ENCODE measurements at regions not wholly inside any gene's neighbourhood (a gene's known extent, or its start where the extent isn't known, plus 50 kb on each side); places are given as distances from the start of the nearest gene placed in this dataset.

- TF ChIP-seq MAFK (IDR thresholded peaks at IDR 0.05; ENCODE audit: low read depth, low read length) (no peak), BCL11A (IDR thresholded peaks at IDR 0.05; ENCODE audit: low read depth in 2 of 2, low read length in 2 of 2) (no peak), HDAC2 (IDR thresholded peaks at IDR 0.05; ENCODE audit: borderline replicate concordance in 1 of 2, low read depth in 2 of 2, low read length in 2 of 2) (no peak)
- TF ChIP-seq, protein P1, sequence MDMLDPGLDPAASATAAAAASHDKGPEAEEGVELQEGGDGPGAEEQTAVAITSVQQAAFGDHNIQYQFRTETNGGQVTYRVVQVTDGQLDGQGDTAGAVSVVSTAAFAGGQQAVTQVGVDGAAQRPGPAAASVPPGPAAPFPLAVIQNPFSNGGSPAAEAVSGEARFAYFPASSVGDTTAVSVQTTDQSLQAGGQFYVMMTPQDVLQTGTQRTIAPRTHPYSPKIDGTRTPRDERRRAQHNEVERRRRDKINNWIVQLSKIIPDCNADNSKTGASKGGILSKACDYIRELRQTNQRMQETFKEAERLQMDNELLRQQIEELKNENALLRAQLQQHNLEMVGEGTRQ (IDR thresholded peaks at IDR 0.05; ENCODE audit: low read length), result no peak
- Histone ChIP-seq H3K79me2 (ENCODE audit: control insufficient read depth in 1 of 2, insufficient read depth in 2 of 2, low read length in 2 of 2) (no peaks in the 10 kb centered on the region), H2BK12ac (ENCODE audit: low read depth, low read length) (no peak overlapping the region), H3K14ac (ENCODE audit: insufficient read length) (no peak overlapping the region), H3K4me2 (ENCODE audit: insufficient read depth in 1 of 2, low read depth in 2 of 2, low read length in 2 of 2) (no peak overlapping the region), H3K4me1 (replicated peaks in 1 of 4; ENCODE audit: control insufficient read depth in 3 of 4, insufficient read depth in 4 of 4, low read length in 3 of 4) (0 out of 7 replicates have a peak, but pooled peaks cover 0 to 1% (median 0%) of the 10 kb centered on the region in 4 experiments), H3K18ac (ENCODE audit: extremely low read depth, low read length) (no peak overlapping the region), H3K4ac (replicated peaks; ENCODE audit: insufficient read length, low read depth, low read length) (no peak overlapping the region), H3K9me3 (ENCODE audit: insufficient read depth in 2 of 2, low read depth in 1 of 2, low read length in 1 of 2) (no peaks in the 10 kb centered on the region), H3K79me1 (ENCODE audit: low read depth, low read length) (no peaks in the 10 kb centered on the region), H4K20me1 (replicated peaks in 1 of 2; ENCODE audit: control insufficient read depth in 1 of 2, insufficient read depth in 2 of 2, low read length in 2 of 2) (no peaks in the 10 kb centered on the region), H3K56ac (replicated peaks; ENCODE audit: insufficient read length, low read depth, low read length) (no peak overlapping the region), H2AFZ (ENCODE audit: low read length) (no peak overlapping the region), H3K4me3 (ENCODE audit: extremely low read depth in 1 of 4, insufficient read depth in 2 of 4, low read depth in 3 of 4, low read length in 4 of 4) (no peak overlapping the region), H4K91ac (replicated peaks; ENCODE audit: insufficient read length, low read length) (no peak overlapping the region), H3K23ac (ENCODE audit: insufficient read length) (no peak overlapping the region), H2BK5ac (ENCODE audit: low read depth, low read length) (no peak overlapping the region), H2BK120ac (replicated peaks; ENCODE audit: low read depth, low read length) (no peak overlapping the region), H2BK20ac (ENCODE audit: low read length) (no peak overlapping the region), H3K36me3 (ENCODE audit: control insufficient read depth in 2 of 4, insufficient read depth in 4 of 4, low read length in 3 of 4) (no peaks in the 10 kb centered on the region), H2BK15ac (ENCODE audit: low read length) (no peak overlapping the region), H3K27me3 (replicated peaks in 1 of 4; ENCODE audit: control insufficient read depth in 3 of 4, extremely low read depth in 1 of 4, insufficient read depth in 3 of 4, low read length in 3 of 4) (no peaks in the 10 kb centered on the region), H2AK5ac (ENCODE audit: low read depth, low read length) (no peak overlapping the region), H4K8ac (ENCODE audit: extremely low read depth, insufficient read depth, low read length) (no peak overlapping the region), H3K9ac (replicated peaks in 1 of 4; ENCODE audit: extremely low read depth in 1 of 4, low read depth in 3 of 4, low read length in 3 of 4) (no peak overlapping the region), H3K23me2 (ENCODE audit: low read depth, low read length) (no peaks in the 10 kb centered on the region; the same call in 1 of the 2 replicates), H3K27ac (ENCODE audit: low read depth, low read length) (no peak overlapping the region), H4K5ac (ENCODE audit: insufficient read length, low read depth, low read length) (no peak overlapping the region)
- CTCF ChIA-PET (ENCODE audit: partially characterized antibody), result interaction anchor here (1.0 kb wide), 1 partner anchor 66 kb away, joined by 3 read pairs; no protein-coding TSS in a partner anchor
- no peak for FAIRE-seq
- POLR2A ChIA-PET (ENCODE audit: partially characterized antibody), result no interaction called here
- WGBS, 2 experiments (ENCODE audit: extremely low coverage in 1 of 2, insufficient coverage in 1 of 2, insufficient read length in 1 of 2, insufficient replicate concordance in 2 of 2, low coverage in 1 of 2, low lambda C conversion rate in 2 of 2, missing lambda C conversion rate in 1 of 2), result 94% methylated on average over 2 of the region's 2 CpGs; no CpG with 5 or more reads in 1 of the 2 experiments
- no peak for DNase-seq (ENCODE audit: low read depth in 1 of 2, low spot score in 2 of 2)
Measured at GRCh38 chr17:71330099-71330375, 790.8 kb upstream of the SOX9 start.
